ENCODE measurements at regions not wholly inside any gene's neighbourhood (a gene's known extent, or its start where the extent isn't known, plus 50 kb on each side); places are given as distances from the start of the nearest gene placed in this dataset.

DNA sequence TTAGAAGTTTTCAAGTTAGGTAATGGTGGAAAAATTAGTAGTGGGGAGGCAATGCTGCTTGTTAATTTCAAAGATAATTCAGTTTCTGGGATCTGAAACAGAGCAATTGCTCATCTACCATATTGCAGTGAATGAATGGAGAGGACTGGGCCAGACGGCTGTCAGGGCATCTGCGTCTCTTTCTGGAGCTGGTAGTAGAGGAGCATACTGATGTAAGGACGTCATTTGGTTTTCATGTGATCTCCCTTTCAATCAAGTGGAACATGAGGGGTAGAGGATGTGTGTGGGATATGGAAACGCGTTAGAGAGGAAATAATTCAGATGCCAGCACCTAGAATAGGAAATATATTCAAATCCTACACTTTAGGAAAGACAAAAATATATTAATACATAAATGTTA lies 490.3 kb downstream of the ADCYAP1 start:
- no peak for ATAC-seq

GRCh38 chr18:1408376-1408775 lies 503.7 kb downstream of the ADCYAP1 start:
- no peak for ATAC-seq
- no peak for TF ChIP-seq ZFP3 (CRISPR knock-in tag; IDR thresholded peaks at IDR 0.05)
- TF ChIP-seq ARNTL (CRISPR knock-in tag; IDR thresholded peaks at IDR 0.05; ENCODE audit: borderline replicate concordance, low read depth) = no peak
- no peak for TF ChIP-seq POU6F1 (CRISPR knock-in tag; IDR thresholded peaks at IDR 0.05; ENCODE audit: borderline replicate concordance, low read depth)
- TF ChIP-seq GLIS3 (CRISPR knock-in tag; IDR thresholded peaks at IDR 0.05) = no peak
- no peak for TF ChIP-seq TOX (CRISPR knock-in tag; IDR thresholded peaks at IDR 0.05; ENCODE audit: borderline replicate concordance)
- no peak for TF ChIP-seq ESRRG (CRISPR knock-in tag; IDR thresholded peaks at IDR 0.05)
- no peak for TF ChIP-seq ZNF8 (CRISPR knock-in tag; IDR thresholded peaks at IDR 0.05)

More for the DNA sequence above, 490.3 kb downstream of the ADCYAP1 start:
- no peak for TF ChIP-seq ESRRG (CRISPR knock-in tag; IDR thresholded peaks at IDR 0.05)
- TF ChIP-seq TCF4 (CRISPR knock-in tag; IDR thresholded peaks at IDR 0.05; ENCODE audit: borderline replicate concordance) = no peak
- TF ChIP-seq PPARA (CRISPR knock-in tag; IDR thresholded peaks at IDR 0.05; ENCODE audit: borderline replicate concordance) = no peak
- no peak for TF ChIP-seq ZNF565 (CRISPR knock-in tag; conservative IDR thresholded peaks at IDR 0.05; ENCODE audit: low read depth)
- TF ChIP-seq CSDC2 (CRISPR knock-in tag; IDR thresholded peaks at IDR 0.05) = no peak
- TF ChIP-seq SNAI2 (CRISPR knock-in tag; IDR thresholded peaks at IDR 0.05) = no peak
- TF ChIP-seq GLIS3 (CRISPR knock-in tag; IDR thresholded peaks at IDR 0.05) = no peak
- no peak for TF ChIP-seq TSHZ2 (CRISPR knock-in tag; IDR thresholded peaks at IDR 0.05)
- TF ChIP-seq ZNF70 (CRISPR knock-in tag; IDR thresholded peaks at IDR 0.05) = no peak
- TF ChIP-seq CREB5 (CRISPR knock-in tag; IDR thresholded peaks at IDR 0.05; ENCODE audit: low read depth) = no peak
- TF ChIP-seq BACH2 (CRISPR knock-in tag; IDR thresholded peaks at IDR 0.05; ENCODE audit: borderline replicate concordance) = no peak
- TF ChIP-seq ZFP30 (CRISPR knock-in tag; IDR thresholded peaks at IDR 0.05) = no peak

DNA sequence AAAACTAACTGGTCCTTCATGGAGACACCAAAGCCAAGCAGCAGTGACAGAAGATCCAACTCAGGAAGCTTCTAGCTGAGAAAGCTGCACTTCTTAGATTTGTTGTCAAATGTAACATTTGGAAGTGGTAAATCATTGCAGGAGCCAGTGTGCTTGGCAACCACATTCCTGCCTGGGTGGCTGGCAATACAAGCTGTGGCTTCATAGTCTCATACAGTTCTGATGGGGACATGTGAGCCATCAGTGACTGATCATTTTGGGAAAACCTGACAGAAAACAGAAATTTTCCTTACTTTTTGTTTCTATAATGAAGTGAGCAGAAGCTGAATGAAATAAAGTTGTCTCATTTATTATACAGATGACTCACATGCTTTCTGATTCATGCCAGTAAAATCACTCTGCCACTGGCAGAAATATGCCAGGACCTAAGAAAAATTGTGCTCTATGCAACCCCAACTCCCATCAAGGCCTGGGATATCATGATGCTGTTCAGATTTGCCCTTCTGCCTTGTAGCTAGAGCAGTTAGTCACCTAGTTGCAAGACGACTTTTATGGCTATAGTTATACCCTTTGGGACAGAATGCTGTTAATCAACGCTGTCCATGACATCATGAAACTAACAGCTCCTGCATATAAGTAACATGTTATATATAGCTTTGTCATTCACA lies 508.1 kb downstream of the ADCYAP1 start:
- TF ChIP-seq ZNF565 (CRISPR knock-in tag; conservative IDR thresholded peaks at IDR 0.05; ENCODE audit: low read depth) (no peak), BACH2 (CRISPR knock-in tag; IDR thresholded peaks at IDR 0.05; ENCODE audit: borderline replicate concordance) (no peak), TCF4 (CRISPR knock-in tag; IDR thresholded peaks at IDR 0.05; ENCODE audit: borderline replicate concordance) (no peak), ZFP30 (CRISPR knock-in tag; IDR thresholded peaks at IDR 0.05) (no peak), OSR1 (CRISPR knock-in tag; IDR thresholded peaks at IDR 0.05) (no peak), CREB5 (CRISPR knock-in tag; IDR thresholded peaks at IDR 0.05; ENCODE audit: low read depth) (no peak), ARNTL (CRISPR knock-in tag; IDR thresholded peaks at IDR 0.05; ENCODE audit: borderline replicate concordance, low read depth) (no peak), ZNF70 (CRISPR knock-in tag; IDR thresholded peaks at IDR 0.05) (no peak), GLIS3 (CRISPR knock-in tag; IDR thresholded peaks at IDR 0.05) (no peak), TOX (CRISPR knock-in tag; IDR thresholded peaks at IDR 0.05; ENCODE audit: borderline replicate concordance) (no peak), ESRRG (CRISPR knock-in tag; IDR thresholded peaks at IDR 0.05) (no peak), CSDC2 (CRISPR knock-in tag; IDR thresholded peaks at IDR 0.05) (no peak), TSHZ2 (CRISPR knock-in tag; IDR thresholded peaks at IDR 0.05) (no peak), PPARA (CRISPR knock-in tag; IDR thresholded peaks at IDR 0.05; ENCODE audit: borderline replicate concordance) (no peak), SNAI2 (CRISPR knock-in tag; IDR thresholded peaks at IDR 0.05) (no peak)
- TF ChIP-seq, protein P1, sequence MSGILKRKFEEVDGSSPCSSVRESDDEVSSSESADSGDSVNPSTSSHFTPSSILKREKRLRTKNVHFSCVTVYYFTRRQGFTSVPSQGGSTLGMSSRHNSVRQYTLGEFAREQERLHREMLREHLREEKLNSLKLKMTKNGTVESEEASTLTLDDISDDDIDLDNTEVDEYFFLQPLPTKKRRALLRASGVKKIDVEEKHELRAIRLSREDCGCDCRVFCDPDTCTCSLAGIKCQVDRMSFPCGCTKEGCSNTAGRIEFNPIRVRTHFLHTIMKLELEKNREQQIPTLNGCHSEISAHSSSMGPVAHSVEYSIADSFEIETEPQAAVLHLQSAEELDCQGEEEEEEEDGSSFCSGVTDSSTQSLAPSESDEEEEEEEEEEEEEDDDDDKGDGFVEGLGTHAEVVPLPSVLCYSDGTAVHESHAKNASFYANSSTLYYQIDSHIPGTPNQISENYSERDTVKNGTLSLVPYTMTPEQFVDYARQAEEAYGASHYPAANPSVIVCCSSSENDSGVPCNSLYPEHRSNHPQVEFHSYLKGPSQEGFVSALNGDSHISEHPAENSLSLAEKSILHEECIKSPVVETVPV (CRISPR knock-in tag; IDR thresholded peaks at IDR 0.05) = no peak
- ATAC-seq = no peak

Data from SK-N-SH treated with all-trans-retinoic acid at 6 μM for 48 hours (cell line).